GM18502 (cell line): ENCODE measurements at regions not wholly inside any gene's neighbourhood (a gene's known extent, or its start where the extent isn't known, plus 50 kb on each side); places are given as distances from the start of the nearest gene placed in this dataset.
A peak's percentile ranks its signal among the peaks of the same experiment; 100 is the strongest.
"Not testable (repeated sequence)": the region's sequence is repeated elsewhere in the genome, so short reads cannot be mapped to it uniquely, and the experiment has no call there.

Experiments used
- ATAC-seq: cut with Tn5 transposase; IDR thresholded peaks from one replicate; pipeline ENCODE4 v1.9.1; 2021; ENCODE audit warnings: mild to moderate bottlenecking; ENCODE audit not compliant: unreplicated experiment, poor library complexity

DNA sequence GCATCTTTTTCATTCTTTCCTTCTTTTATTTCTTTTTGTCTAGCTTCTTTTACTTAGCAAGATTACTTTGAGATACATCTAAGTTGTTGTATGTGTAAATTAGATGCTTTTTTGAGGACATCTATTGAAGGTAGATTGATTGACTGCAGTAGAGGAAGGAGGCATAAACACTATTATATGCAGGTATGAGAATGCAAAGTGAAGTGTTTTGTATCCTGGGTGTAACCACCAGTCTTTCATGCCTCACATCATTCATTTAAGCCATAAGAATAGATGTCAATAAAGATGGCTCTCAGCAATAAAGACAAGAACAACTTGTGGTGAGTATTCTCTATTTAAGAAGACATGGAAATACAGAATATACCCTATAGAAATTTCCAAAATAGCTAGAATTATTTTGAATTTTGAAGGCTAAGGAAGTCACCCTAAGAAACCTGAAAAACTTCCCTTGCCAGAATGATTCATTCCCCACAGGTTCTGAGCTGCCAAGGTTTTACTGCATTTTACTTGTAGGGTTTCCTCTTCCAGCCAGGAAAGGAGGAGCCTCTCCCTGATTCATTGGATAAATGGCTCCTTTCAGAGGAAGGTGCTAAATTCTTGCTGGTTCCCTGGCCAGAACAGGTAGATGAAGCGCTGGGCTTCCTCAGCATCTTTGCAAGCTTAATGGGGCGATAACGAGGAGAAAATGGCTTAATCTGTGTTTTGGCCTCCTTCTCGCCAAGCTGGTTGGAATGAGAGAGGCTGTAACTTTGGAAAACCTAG, 279.8 kb upstream of the SLC14A2 start:
- ATAC-seq = no peak

GRCh38 chr18:45336448-45336847, 278.8 kb upstream of the SLC14A2 start:
- no peak for ATAC-seq

GRCh38 chr18:45337477-45337876, 277.8 kb upstream of the SLC14A2 start:
- no peak for ATAC-seq

DNA sequence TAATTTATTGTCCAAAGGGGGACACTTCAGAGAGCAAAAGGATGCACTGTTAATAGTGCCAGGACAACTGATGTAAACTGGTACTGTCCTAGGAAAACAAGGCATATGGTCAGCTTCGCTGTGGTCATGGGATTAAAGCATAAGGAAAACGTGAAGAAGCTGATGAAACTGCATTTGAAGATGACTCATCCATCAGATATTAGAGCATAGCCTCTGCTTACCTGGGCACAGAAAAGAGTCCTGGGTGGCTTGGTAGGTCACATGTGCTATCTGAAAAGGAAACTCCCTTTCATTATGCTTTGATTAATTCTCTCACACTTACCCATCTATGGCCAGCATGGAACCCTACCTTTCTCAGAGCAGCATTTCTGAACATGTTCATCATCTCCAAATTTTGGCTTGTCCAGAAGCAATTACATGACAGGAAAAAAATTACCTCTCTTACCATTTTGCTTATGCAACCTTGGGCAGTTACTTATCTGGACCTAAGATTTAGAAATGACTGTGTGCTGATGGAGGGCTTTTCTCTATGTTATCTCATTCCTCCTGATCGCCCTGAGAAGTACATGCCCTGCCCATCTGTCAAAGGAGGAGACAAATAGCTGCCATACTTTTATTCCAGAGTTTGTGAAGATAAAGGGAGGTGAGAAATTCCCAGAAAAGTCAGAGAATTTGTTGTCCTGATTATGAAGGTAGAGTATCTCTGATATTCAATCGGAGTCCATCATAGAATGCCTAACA, 275.3 kb upstream of the SLC14A2 start:
- ATAC-seq = no peak

GRCh38 chr18:45340884-45341283, 274.4 kb upstream of the SLC14A2 start:
- no peak for ATAC-seq

GRCh38 chr18:45341454-45341853, 273.8 kb upstream of the SLC14A2 start:
- no peak for ATAC-seq

DNA sequence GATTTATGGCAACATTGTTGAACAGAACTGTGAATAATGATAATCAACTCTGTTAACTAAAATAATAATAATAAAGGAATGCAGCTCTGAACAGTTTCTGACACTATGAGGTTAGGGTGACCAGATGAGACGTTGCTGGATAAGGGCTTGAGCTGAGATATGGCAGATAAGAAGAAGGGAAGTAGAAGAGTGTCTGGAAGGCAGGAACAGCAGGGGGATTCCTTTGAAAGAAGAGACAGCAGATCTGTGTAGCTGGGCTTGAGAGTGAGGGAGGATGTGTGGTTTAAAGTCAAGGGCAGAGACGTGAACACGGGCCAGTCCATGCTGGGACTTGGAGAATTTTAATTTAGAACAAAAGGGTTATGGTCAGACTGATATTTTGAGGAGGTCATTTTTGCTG, 273.1 kb upstream of the SLC14A2 start:
- ATAC-seq = no peak

- no peak for ATAC-seq
Observed at GRCh38 chr18:45342653-45343052, 272.6 kb upstream of the SLC14A2 start.

DNA sequence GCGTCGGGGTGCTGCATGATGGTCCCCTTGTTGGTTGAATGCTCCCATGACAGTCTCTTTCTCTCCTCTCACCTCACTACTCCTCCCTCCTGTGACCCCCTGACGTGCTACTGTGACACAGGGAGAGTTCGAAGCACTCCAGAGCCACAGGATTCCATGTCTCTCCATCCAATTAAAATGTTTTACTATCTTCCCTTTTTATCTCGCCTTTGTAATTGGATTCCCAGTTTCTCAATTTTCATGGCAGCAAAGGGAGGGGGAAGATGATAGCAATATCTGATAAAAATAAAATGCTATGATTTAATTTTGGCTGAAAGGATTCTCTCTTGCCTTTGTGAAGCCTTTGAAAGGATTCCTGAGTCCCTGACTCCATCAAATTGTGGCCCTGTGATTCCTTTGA, 271.9 kb upstream of the SLC14A2 start:
- no peak for ATAC-seq

DNA sequence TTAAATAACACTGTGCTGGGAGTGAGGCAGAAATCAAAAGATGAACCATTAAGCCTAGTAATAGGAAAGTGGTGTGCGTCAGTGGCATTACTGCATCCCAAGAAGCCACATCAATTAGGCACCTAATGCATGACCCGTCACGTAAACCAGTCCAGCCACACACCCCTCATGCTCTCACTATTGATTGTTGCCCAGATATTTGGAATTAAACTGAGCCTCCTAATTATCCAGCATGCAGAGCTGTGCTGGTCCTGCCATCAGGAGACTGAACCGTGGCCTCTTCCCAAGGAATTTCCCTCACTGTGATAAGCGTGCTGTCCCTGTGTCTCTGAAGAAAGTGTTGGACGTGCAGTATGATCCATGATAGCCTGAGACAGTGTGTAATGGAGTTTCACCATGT, 270.6 kb upstream of the SLC14A2 start:
- ATAC-seq = not testable (repeated sequence)

GRCh38 chr18:45349019-45349418, 266.3 kb upstream of the SLC14A2 start:
- no peak for ATAC-seq

- ATAC-seq = no peak
Observed at GRCh38 chr18:45349467-45349866, 265.8 kb upstream of the SLC14A2 start.

DNA sequence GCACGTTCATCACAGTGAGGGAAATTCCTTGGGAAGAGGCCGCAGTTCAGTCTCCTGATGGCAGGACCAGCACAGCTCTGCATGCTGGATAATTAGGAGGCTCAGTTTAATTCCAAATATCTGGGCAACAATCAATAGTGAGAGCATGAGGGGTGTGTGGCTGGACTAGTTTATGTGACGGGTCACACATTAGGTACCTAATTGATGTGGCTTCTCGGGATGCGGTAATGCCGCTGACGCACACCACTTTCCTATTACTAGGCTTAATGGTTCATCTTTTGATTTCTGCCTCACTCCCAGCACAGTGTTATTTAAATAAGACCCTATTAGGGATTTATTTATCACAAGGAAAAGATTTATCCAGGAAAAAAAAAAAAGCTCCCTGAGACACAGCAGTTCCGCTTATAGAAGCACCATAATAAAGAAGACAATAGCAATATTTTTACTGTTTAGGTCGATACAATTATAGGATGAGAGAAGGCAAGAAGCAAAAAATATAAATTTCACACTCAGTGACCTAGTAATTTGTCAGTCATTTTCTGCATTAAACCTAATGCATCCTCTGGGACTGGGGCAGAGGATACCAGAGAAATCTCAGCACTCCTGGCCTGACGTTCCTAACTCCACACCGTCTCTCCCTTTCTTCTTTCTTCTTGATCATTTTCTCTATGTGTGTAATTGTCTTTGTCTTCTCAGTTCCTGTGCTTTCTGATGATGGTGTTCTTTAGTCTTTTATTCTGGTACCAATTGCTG, 264.7 kb upstream of the SLC14A2 start:
- no peak for ATAC-seq

GRCh38 chr18:45352874-45353273, 262.4 kb upstream of the SLC14A2 start:
- no peak for ATAC-seq

- no peak for ATAC-seq
Observed at GRCh38 chr18:45353530-45353929, 261.7 kb upstream of the SLC14A2 start.

- peak; percentile 73 for ATAC-seq
Observed at GRCh38 chr18:45355944-45356520, 259.2 kb upstream of the SLC14A2 start.

DNA sequence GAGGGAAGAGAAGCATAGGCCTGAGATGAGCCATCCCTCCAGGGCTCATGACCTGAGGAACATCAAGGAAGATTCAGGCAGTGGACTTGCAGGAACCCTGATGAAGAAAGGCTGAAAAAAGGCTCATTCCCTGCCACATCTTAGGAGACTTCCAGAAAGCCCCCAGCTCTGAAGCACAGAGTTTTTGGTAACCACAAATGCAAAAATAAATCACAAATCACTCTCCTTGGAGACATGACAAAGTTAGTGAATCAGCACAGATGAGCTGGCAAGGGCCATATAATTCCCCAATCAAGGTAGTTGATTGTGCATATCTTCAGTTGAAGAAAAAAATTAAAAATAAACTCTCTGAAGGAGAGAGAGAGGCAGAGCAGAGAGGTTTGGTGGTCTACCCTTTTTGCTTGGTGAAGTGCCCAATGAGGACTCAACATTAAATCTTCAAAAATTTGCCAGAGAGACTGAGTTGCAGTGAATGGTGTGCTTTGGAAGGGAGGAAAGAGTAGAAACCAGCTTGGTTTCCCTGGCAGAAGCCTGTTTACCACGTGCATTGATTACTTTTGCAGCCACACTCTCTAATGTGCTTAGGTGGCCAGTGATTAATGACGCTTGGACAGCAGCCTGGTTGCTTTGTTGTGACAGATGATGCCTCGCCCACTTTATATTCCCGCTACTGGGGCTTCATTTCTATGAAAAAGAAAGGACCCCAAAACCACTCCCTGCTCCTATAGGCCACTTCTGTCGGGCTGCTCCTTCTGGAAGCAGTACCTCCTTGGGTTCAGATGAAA, 257.4 kb upstream of the SLC14A2 start:
- ATAC-seq = no peak

GRCh38 chr18:45359275-45360009, 255.8 kb upstream of the SLC14A2 start:
- no peak for ATAC-seq

GRCh38 chr18:45361125-45361851, 254.0 kb upstream of the SLC14A2 start:
- no peak for ATAC-seq
